ENCODE measurements at regions not wholly inside any gene's neighbourhood (a gene's known extent, or its start where the extent isn't known, plus 50 kb on each side); places are given as distances from the start of the nearest gene placed in this dataset.

- TF ChIP-seq, protein P1, sequence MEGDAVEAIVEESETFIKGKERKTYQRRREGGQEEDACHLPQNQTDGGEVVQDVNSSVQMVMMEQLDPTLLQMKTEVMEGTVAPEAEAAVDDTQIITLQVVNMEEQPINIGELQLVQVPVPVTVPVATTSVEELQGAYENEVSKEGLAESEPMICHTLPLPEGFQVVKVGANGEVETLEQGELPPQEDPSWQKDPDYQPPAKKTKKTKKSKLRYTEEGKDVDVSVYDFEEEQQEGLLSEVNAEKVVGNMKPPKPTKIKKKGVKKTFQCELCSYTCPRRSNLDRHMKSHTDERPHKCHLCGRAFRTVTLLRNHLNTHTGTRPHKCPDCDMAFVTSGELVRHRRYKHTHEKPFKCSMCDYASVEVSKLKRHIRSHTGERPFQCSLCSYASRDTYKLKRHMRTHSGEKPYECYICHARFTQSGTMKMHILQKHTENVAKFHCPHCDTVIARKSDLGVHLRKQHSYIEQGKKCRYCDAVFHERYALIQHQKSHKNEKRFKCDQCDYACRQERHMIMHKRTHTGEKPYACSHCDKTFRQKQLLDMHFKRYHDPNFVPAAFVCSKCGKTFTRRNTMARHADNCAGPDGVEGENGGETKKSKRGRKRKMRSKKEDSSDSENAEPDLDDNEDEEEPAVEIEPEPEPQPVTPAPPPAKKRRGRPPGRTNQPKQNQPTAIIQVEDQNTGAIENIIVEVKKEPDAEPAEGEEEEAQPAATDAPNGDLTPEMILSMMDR (conservative IDR thresholded peaks at IDR 0.05; ENCODE audit: low read depth in 2 of 2): no peak
- TF ChIP-seq ETS1 (IDR thresholded peaks at IDR 0.05) (no peak), JUNB (IDR thresholded peaks at IDR 0.05; ENCODE audit: unreplicated experiment) (no peak)
These were observed 532.3 kb downstream of the BRINP1 start for GRCh38 chr9:118836891-118837290.

Data from GM23338 (cell line).